HG02759 (cell line): ENCODE measurements at regions not wholly inside any gene's neighbourhood (a gene's known extent, or its start where the extent isn't known, plus 50 kb on each side); places are given as distances from the start of the nearest gene placed in this dataset.

ENCODE experiments used
- ATAC-seq: cut with Tn5 transposase; IDR thresholded peaks from one replicate; pipeline ENCODE4 v1.9.1; 2021; ENCODE audit warnings: mild to moderate bottlenecking, moderate library complexity; ENCODE audit not compliant: unreplicated experiment

- no peak for ATAC-seq
Observed at GRCh38 chr4:79088946-79089691, 149.9 kb upstream of the PAQR3 start.

- no peak for ATAC-seq
Observed at GRCh38 chr4:79087071-79087470, 147.8 kb upstream of the PAQR3 start.

GRCh38 chr4:79083406-79084010 lies 144.3 kb upstream of the PAQR3 start:
- ATAC-seq: no peak

DNA sequence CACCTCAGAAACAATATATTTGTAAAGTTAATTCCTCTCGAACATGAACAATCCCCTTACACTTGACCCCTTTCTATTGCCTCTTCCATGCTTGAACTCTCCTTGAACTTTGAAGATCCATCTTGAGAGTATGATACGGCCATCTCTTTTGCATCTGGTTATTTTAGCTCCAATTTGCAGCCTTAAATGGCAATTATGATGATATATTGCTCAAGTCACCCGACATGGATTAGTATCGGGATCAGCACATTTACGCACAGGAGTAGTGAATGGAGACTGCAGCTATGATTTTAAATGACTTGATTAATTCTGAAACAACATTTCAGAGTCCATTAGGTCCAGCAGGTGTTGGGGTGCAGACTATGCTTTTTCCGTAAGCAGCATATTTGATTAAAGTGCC lies 143.8 kb upstream of the PAQR3 start:
- no peak for ATAC-seq

GRCh38 chr4:79081973-79082372 lies 142.7 kb upstream of the PAQR3 start:
- ATAC-seq: no peak

GRCh38 chr4:79078339-79078738 lies 139.1 kb upstream of the PAQR3 start:
- no peak for ATAC-seq

DNA sequence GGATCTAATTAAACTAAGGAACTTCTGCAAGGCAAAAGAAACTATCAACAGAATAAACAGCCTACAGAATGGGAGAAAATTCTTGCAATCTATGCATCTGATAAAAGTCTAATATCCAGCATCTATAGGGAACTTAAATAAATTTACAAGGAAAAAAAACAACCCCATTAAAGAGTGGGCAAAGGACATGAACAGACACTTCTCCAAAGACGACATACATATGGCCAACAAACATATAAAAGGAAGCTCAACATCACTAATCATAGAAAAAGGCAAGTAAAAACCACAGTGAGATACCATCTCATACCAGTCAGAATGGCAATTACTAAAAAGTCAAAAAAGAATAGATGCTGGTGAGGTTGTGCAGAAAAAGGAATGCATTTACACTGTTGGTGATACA lies 134.8 kb upstream of the PAQR3 start:
- no peak for ATAC-seq

DNA sequence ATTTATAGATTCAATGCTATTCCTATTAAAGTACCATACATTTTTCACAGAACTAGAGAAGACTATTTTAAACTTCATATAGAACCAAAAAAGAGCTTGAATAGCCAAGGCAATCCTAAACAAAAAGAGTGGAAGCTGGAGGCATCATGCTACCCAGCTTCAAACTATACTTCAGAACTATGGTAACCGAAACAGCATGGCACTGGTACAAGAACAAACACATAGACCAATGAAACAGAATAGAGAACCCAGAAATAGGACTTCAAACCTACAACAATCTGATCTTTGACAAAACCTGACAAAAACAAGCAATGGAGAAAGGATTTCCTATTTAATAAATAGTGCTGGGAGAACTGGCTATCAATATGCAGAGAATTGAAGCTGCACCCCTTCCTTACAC lies 134.2 kb upstream of the PAQR3 start:
- no peak for ATAC-seq

- no peak for ATAC-seq
Observed at GRCh38 chr4:79065262-79065661, 126.0 kb upstream of the PAQR3 start.

GRCh38 chr4:79064806-79065205 lies 125.6 kb upstream of the PAQR3 start:
- no peak for ATAC-seq

DNA sequence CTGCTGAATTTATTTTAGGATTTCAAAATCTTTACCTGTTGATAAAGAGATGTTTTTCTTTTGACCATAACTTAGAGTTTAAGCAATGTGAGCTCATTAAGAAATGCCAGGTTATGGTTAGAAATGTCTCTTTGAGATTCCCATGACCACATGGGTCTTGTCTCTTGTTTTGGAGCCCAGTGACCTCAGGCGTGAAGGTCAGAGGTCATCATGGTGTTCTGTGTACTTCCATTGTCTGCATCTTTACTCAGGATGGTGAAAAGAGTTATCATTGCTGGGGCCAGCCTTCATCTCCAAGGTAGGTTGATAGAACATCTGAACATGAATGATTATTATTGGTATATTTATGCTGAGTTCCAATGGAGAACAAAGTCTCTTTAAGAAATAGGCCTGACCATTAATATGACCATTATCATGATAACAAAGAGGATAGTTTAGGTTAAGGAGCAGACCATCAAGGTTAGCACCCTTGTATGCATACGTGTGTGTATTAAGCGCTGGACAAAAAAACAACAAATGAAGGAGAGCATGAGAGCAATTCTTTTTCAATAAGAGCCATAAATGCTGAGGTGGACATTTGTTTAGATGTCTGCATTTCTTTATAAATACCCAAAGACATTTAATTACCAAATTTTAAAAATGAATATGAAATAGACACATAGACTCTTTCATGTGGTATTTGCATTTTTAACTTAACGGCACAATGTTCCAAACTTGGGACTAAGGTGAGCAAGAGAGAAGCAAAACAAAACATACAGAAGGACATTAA lies 120.6 kb upstream of the PAQR3 start:
- no peak for ATAC-seq

DNA sequence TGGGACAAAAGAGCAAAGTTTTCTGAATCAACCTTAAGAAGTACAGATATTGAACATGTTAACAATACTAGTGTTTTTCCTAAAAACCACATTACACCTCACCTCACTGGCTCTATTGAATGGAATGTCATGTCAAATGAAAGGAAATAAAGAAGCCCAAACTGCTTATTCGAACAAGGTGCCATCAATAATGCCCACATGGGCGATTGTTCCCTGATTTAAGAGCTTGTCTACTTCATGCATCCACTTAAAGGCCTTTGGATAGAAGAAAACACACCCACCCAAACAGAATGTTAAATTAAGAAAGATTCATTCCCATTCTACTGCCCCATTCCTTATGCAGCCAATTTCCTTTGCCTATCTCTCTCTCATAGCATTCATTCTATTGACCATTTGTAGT lies 118.5 kb upstream of the PAQR3 start:
- ATAC-seq: no peak

GRCh38 chr4:79053754-79054153 lies 114.5 kb upstream of the PAQR3 start:
- no peak for ATAC-seq

DNA sequence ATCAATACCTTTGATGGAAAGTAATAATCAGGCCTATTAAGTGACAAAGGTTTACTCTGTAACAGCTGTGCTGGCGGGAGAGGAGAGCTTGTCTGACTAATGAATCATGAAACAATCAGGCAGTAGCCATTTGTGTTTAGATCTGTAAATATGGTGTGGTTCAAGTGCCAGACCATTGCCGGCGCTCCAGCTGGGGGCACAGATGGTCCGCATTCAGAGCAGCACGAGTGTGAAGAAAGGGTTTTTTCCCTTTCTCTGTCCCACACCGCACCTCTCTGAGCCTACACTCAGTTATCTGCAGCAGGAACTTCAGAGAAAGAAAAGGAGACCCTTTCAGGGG lies 111.3 kb upstream of the PAQR3 start:
- ATAC-seq: no peak

DNA sequence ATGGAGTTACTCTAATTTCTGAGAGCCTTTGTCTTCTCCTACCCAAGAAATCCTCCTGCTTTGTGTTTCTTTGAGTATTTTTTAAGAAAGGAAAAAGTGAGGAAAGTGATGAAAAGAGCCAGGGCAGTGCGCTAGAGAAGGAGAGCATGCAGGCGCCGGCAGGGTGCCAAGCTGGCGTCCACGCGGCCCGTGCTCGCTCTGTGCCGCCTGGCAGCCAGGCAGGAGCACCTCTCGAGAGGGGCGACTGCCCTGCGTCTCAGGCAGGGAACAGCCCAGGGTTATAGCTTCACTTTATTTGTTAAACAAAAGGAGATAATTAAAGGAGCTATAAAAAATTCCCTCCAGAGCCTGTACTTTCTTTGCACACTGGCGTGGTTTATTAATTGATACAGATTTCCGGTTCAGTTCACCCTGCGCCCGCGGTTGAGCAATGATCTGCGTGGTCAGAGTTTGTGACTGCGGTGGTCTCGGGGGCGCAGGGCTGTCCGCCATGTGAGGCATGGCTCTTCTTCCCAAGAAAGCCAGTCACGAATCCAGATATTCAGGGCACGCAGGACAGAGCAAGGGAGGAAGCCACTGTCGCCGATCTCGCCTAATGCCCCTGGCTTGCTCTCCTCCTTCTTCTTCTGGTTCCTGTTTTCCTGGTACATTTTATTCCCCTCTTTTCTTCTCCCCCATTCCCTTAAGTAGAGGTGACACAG lies 110.8 kb upstream of the PAQR3 start:
- no peak for ATAC-seq

DNA sequence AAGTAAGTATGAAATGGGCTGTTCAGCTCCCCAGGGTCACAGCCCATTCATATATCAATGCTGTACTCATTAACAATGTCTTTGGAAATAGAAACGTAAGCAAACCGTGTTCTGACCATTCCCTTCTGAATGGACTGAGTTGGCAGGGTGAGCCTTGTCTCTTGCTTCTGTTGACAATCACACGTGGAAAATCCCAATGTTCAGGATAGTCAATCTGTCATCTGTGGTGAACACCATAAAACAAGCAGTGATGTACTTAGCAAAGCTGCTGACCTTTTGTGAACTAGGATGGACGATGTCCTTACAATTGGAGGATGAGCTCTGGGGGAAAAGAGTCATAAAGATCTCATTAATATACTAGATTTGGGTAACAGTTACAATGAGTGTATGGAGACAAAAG lies 109.6 kb upstream of the PAQR3 start:
- no peak for ATAC-seq

DNA sequence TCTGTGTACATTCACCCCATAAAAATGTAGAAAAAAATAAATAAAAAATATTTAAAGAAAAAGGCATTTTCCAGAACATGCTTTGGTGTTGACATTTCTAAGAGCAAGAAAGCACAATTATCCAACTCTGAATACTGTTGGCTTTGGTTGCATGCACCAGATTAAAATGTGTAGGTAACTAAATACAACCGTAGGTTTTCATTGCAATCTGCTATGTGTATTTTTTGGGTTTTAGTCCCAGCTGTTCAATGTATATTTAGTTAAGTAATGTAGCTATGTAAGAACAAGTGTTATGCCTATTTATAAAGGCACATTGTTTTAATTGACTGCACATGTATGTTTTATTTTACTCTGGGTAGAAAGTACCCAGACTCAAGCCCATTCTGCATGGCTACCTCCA lies 108.1 kb upstream of the PAQR3 start:
- ATAC-seq: no peak

DNA sequence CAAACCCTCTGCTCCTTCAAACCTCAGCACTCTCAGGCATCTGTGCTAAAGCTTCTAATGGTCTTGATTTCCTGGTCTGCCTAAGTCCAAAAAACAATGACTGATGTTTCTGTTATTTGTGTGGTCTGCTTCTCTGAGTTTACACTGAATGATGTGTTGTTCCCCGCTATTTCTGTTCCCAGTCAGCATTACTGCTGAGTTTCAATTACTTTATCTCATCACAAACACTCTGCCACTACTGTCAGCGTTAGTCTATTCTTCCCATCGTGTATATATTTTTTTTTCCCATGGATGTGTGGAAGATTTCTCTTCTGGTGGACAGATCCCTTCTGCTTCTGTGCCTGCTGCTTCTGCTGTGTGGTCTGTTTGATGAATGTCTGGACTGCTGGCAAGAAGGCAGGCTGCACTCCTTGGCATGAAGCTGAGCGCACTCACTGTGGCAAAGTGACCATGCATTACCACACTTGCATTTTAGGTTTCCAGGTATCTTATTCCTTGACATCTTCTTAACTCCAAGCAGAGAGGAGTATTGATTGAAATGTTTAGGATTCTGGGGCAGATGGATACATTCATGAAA lies 106.9 kb upstream of the PAQR3 start:
- ATAC-seq: no peak

DNA sequence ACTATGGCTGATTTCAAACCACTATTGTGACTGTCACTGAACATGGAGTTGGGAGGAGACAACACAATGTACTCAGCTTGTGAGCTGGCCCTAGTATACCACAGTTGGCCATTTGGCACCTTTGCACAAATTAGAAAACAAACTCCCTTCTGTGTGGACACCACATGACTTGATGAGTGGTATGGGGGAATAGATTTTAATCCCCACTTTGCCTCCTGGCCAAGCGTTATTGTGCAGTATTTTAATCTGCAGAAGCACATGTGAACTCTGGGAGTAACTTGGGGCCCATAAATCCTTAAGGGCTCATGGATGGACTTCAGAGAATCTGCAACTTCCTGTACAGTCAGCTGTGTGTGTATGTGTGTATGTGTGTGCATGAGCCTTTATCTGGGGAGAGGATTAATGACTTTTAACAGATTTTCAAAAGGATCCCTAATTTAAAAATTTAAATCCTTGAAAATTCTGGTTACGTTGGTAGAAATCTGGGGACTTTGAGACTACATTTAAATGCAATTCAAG lies 105.0 kb upstream of the PAQR3 start:
- no peak for ATAC-seq

- no peak for ATAC-seq
Observed at GRCh38 chr4:79043138-79043537, 103.9 kb upstream of the PAQR3 start.

- ATAC-seq: no peak
Observed at GRCh38 chr4:79042079-79042674, 102.9 kb upstream of the PAQR3 start.
